ENCODE measurements at regions not wholly inside any gene's neighbourhood (a gene's known extent, or its start where the extent isn't known, plus 50 kb on each side); places are given as distances from the start of the nearest gene placed in this dataset.
"Not testable (repeated sequence)": the region's sequence is repeated elsewhere in the genome, so short reads cannot be mapped to it uniquely, and the experiment has no call there.

- TF ChIP-seq POLR2AphosphoS5 (IDR thresholded peaks at IDR 0.05; ENCODE audit: low read depth, low read length); CTCF (IDR thresholded peaks at IDR 0.05); SIN3A (IDR thresholded peaks at IDR 0.05; ENCODE audit: borderline replicate concordance, insufficient read depth, low read depth, low read length); TCF7L2 (IDR thresholded peaks at IDR 0.05; ENCODE audit: low read depth, low read length); REST (IDR thresholded peaks at IDR 0.05; ENCODE audit: insufficient read depth in 1 of 2, low read depth in 2 of 2, low read length in 1 of 2): not testable (repeated sequence)
These were observed 230.2 kb downstream of the PYDC2 start for GRCh38 chr3:191691184-191691583.

Data from Panc1 (cell line).